IMR-90 (cell line): ENCODE measurements at regions not wholly inside any gene's neighbourhood (a gene's known extent, or its start where the extent isn't known, plus 50 kb on each side); places are given as distances from the start of the nearest gene placed in this dataset.

Experiments used
- CHD1 ChIP-seq: IDR thresholded peaks from 2 replicates; pipeline ENCODE4 v1.6.1; 2012; ENCODE audit warnings: low read depth, low read length, improper control_type of control experiment
- CTCF ChIP-seq: conservative IDR thresholded peaks from 2 replicates; pipeline ENCODE4 v1.5.1; 2012; ENCODE audit warnings: mild to moderate bottlenecking, low read depth, low read length, improper control_type of control experiment
- FOS ChIP-seq: fragments of 150-350 bp; IDR thresholded peaks from 2 replicates; pipeline ENCODE4 v1.6.1; 2016; ENCODE audit warnings: low read depth, low read length
- MAFK ChIP-seq: IDR thresholded peaks from 2 replicates; pipeline ENCODE4 v1.6.1; 2012; ENCODE audit warnings: low read depth, low read length, improper control_type of control experiment
- POLR2A ChIP-seq: IDR thresholded peaks from 2 replicates; pipeline ENCODE4 v1.6.1; 2012; ENCODE audit warnings: mild to moderate bottlenecking, low read depth, low read length
- RAD21 ChIP-seq: IDR thresholded peaks from 2 replicates; pipeline ENCODE4 v1.6.1; 2012; ENCODE audit warnings: low read length, improper control_type of control experiment
- RCOR1 ChIP-seq: IDR thresholded peaks from 2 replicates; pipeline ENCODE4 v1.6.1; 2012; ENCODE audit warnings: mild to moderate bottlenecking, low read length, improper control_type of control experiment; ENCODE audit not compliant: insufficient replicate concordance
- RFX5 ChIP-seq: IDR thresholded peaks from 2 replicates; pipeline ENCODE4 v1.8.0; 2012; ENCODE audit warnings: low read depth, mild to moderate bottlenecking, low read length, moderate library complexity
- SMC3 ChIP-seq: fragments of 150-350 bp; IDR thresholded peaks from 2 replicates; pipeline ENCODE4 v1.6.1; 2016; ENCODE audit warnings: low read depth, mild to moderate bottlenecking, antibody characterized with exemption, low read length, moderate library complexity
- TF ChIP-seq, protein P1 (sequence below): fragments of 150-350 bp; IDR thresholded peaks from 2 replicates; pipeline ENCODE4 v1.6.1; 2016; ENCODE audit warnings: low read depth, mild to moderate bottlenecking, low read length, moderate library complexity, borderline replicate concordance
- TF ChIP-seq, protein P2 (sequence below): fragments of 150-350 bp; IDR thresholded peaks from 2 replicates; pipeline ENCODE4 v1.6.1; 2017; ENCODE audit warnings: mild to moderate bottlenecking, antibody characterized with exemption, low read length, low read depth

DNA sequence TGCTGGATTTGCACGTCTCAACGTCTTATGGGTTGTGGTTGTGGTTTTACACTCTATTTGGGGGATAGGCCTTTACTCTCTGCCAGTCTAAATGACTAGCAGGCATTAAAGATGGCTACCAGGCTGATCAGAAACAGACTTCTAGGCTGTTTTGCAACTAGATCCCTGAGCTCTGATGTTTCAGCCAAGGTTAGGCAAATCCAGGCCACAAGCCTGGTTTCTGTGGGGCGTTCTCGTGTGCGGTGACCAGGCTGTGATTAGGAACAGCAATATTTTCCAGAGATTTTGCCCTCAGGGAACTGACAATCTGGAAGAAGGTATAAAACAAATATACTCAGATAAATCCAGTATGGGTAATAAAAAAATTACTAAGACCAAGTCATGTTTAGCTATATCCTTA, 502.4 kb downstream of the INSC start:
- TF ChIP-seq RAD21, result no peak
- no peak for TF ChIP-seq CTCF
- no peak for TF ChIP-seq RCOR1
- no peak for TF ChIP-seq POLR2A
- no peak for TF ChIP-seq RFX5
- TF ChIP-seq MAFK, result no peak
- no peak for TF ChIP-seq CHD1
- TF ChIP-seq SMC3, result no peak
- TF ChIP-seq, protein P1, sequence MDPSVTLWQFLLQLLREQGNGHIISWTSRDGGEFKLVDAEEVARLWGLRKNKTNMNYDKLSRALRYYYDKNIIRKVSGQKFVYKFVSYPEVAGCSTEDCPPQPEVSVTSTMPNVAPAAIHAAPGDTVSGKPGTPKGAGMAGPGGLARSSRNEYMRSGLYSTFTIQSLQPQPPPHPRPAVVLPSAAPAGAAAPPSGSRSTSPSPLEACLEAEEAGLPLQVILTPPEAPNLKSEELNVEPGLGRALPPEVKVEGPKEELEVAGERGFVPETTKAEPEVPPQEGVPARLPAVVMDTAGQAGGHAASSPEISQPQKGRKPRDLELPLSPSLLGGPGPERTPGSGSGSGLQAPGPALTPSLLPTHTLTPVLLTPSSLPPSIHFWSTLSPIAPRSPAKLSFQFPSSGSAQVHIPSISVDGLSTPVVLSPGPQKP, result no peak
- no peak for TF ChIP-seq FOS
- TF ChIP-seq, protein P2, sequence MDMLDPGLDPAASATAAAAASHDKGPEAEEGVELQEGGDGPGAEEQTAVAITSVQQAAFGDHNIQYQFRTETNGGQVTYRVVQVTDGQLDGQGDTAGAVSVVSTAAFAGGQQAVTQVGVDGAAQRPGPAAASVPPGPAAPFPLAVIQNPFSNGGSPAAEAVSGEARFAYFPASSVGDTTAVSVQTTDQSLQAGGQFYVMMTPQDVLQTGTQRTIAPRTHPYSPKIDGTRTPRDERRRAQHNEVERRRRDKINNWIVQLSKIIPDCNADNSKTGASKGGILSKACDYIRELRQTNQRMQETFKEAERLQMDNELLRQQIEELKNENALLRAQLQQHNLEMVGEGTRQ, result no peak
